Fibroblast of skin of back (primary cell): ENCODE measurements at regions not wholly inside any gene's neighbourhood (a gene's known extent, or its start where the extent isn't known, plus 50 kb on each side); places are given as distances from the start of the nearest gene placed in this dataset.

ENCODE experiments used
- DNase-seq: peaks from one replicate; pipeline ENCODE4 v3.0.0-alpha.2; 2013

- peak; percentile 82 for DNase-seq
Observed at GRCh38 chr18:67379981-67380380, 136.5 kb downstream of the DSEL start.

- DNase-seq: no peak
Observed at GRCh38 chr18:67376372-67376771, 140.1 kb downstream of the DSEL start.

GRCh38 chr18:67373636-67374035 lies 142.9 kb downstream of the DSEL start:
- DNase-seq: no peak

- peak; percentile 53 for DNase-seq
Observed at GRCh38 chr18:67367540-67367939, 149.0 kb downstream of the DSEL start.

- no peak for DNase-seq
Observed at GRCh38 chr18:67363694-67364093, 152.8 kb downstream of the DSEL start.

- no peak for DNase-seq
Observed at GRCh38 chr18:67362906-67363305, 153.6 kb downstream of the DSEL start.

- peak; percentile 96 for DNase-seq
Observed at GRCh38 chr18:67359873-67360838, 156.4 kb downstream of the DSEL start.

- no peak for DNase-seq
Observed at GRCh38 chr18:67358947-67359346, 157.6 kb downstream of the DSEL start.

GRCh38 chr18:67354692-67355091 lies 161.8 kb downstream of the DSEL start:
- DNase-seq: no peak

GRCh38 chr18:67354091-67354490 lies 162.4 kb downstream of the DSEL start:
- DNase-seq: no peak

- DNase-seq: no peak
Observed at GRCh38 chr18:67347438-67347837, 169.1 kb downstream of the DSEL start.

GRCh38 chr18:67342159-67342558 lies 174.4 kb downstream of the DSEL start:
- DNase-seq: no peak

GRCh38 chr18:67337696-67338095 lies 178.8 kb downstream of the DSEL start:
- DNase-seq: no peak

- peak; percentile 58 for DNase-seq
Observed at GRCh38 chr18:67331857-67332256, 184.7 kb downstream of the DSEL start.

- no peak for DNase-seq
Observed at GRCh38 chr18:67319109-67319508, 197.4 kb downstream of the DSEL start.

GRCh38 chr18:67318651-67319050 lies 197.9 kb downstream of the DSEL start:
- peak; percentile 86 for DNase-seq

GRCh38 chr18:67310826-67311225 lies 205.7 kb downstream of the DSEL start:
- peak; percentile 90 for DNase-seq

GRCh38 chr18:67308819-67309218 lies 207.7 kb downstream of the DSEL start:
- DNase-seq: no peak

GRCh38 chr18:67305466-67305865 lies 211.1 kb downstream of the DSEL start:
- DNase-seq: no peak

- peak; percentile 42 for DNase-seq
Observed at GRCh38 chr18:67302043-67302442, 214.5 kb downstream of the DSEL start.

GRCh38 chr18:67301592-67301991 lies 214.9 kb downstream of the DSEL start:
- no peak for DNase-seq

- no peak for DNase-seq
Observed at GRCh38 chr18:67300498-67300897, 216.0 kb downstream of the DSEL start.

GRCh38 chr18:67292814-67293213 lies 223.7 kb downstream of the DSEL start:
- no peak for DNase-seq

- no peak for DNase-seq
Observed at GRCh38 chr18:67290421-67290820, 226.1 kb downstream of the DSEL start.
